ENCODE measurements at regions not wholly inside any gene's neighbourhood (a gene's known extent, or its start where the extent isn't known, plus 50 kb on each side); places are given as distances from the start of the nearest gene placed in this dataset.

DNA sequence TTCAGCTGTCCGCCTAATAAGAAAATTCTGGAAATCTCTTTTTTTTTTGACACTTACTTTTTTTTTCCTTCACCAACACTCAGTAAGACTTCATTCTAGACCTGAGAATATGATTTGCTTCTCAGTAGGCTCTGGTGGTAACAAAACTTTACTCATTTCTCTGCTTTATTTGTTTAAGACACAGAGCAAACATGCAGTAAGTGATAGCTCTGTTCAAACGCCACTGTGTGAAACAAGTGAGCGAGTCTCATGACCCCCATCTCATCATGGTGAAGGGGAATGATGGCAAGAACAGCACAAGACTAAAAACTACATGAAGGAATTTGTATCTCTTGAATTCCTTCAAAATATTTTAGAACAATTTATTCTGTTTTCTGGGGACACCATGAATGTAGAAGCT, 541.6 kb upstream of the POU3F2 start:
- no peak overlapping the region for H3K4me3 ChIP-seq (ENCODE audit: low read depth, low read length)
- TF ChIP-seq, protein P1, sequence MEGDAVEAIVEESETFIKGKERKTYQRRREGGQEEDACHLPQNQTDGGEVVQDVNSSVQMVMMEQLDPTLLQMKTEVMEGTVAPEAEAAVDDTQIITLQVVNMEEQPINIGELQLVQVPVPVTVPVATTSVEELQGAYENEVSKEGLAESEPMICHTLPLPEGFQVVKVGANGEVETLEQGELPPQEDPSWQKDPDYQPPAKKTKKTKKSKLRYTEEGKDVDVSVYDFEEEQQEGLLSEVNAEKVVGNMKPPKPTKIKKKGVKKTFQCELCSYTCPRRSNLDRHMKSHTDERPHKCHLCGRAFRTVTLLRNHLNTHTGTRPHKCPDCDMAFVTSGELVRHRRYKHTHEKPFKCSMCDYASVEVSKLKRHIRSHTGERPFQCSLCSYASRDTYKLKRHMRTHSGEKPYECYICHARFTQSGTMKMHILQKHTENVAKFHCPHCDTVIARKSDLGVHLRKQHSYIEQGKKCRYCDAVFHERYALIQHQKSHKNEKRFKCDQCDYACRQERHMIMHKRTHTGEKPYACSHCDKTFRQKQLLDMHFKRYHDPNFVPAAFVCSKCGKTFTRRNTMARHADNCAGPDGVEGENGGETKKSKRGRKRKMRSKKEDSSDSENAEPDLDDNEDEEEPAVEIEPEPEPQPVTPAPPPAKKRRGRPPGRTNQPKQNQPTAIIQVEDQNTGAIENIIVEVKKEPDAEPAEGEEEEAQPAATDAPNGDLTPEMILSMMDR (IDR thresholded peaks at IDR 0.05; ENCODE audit: low read depth, low read length, missing control alignments) = no peak
- DNase-seq (ENCODE audit: low read depth) = no peak

DNA sequence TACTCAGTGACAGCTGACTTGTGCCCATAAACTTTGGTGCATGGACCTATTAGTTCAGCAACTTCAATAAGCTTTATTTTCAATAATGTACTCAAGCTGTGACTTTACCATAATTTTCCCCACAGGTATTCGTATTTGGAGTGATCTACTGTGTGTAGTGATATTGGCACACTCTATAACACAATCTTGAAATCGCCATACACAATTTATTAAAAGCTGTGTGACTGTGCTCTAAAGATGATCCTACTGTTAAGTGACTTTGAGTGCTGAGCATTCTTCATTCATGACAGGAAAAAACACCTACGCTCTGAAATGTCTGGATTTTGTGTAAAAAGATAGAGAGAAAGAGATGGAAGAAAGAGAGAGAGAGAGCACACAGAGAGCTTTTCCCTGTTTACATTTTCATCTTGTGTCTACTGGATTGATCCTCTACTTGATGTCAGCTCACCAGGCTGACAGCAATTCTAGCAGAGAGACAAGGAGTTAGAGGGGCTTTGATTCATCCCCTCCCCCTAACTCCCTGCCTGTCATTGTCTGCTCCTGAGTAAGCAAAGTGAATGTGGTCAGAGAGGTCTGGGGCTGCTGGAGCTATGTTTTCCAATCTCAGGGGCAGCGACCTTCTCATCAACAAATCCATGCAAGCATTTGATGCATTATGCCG, 538.7 kb upstream of the POU3F2 start:
- DNase-seq (ENCODE audit: low read depth) = no peak
- TF ChIP-seq, protein P1 (IDR thresholded peaks at IDR 0.05; ENCODE audit: low read depth, low read length, missing control alignments) = no peak
- no peak overlapping the region for H3K4me3 ChIP-seq (ENCODE audit: low read depth, low read length)

DNA sequence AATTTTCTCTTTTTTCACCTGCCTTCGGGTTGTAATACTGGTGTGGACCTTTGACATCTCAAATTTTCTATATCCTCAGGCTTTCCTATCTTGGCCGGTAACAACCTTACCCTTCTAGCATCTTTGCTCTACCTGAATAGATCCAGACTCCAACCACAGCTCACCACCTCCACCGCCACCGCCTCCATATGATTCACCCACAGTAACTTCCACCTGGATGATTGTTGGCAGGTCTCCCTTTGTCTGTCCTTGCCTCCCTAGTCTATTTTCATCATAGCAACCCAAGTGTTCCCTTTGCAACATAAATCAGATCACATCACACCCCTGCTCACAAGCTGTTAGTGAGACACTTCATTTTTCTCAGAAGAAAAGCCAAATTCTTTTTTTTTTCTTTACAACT, 525.8 kb upstream of the POU3F2 start:
- no peak for DNase-seq (ENCODE audit: low read depth)
- TF ChIP-seq, protein P1 (IDR thresholded peaks at IDR 0.05; ENCODE audit: low read depth, low read length, missing control alignments) = no peak
- H3K4me3 ChIP-seq (ENCODE audit: low read depth, low read length) = no peak overlapping the region

DNA sequence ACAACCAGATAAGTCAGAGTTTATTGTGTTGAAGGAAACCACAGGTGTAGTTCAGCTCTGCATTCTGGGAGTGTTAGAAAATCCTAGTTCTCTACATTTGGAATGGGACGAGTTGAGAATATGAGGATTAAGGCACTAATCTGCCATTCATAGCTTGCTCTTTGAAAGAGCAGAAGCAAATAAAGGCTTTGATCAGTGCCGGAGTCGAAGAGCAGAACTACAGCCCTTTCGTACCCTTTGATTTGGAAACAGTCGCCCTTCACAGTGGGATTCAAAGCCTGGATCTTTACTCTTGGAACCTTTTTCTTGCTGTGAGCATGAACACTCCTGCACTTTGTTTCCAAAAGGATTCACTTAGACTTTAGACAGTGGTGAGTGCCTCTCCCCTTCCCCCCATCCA, 523.9 kb upstream of the POU3F2 start:
- H3K4me3 ChIP-seq (ENCODE audit: low read depth, low read length) = no peak overlapping the region
- TF ChIP-seq, protein P1 (IDR thresholded peaks at IDR 0.05; ENCODE audit: low read depth, low read length, missing control alignments) = no peak
- DNase-seq (ENCODE audit: low read depth) = no peak

DNA sequence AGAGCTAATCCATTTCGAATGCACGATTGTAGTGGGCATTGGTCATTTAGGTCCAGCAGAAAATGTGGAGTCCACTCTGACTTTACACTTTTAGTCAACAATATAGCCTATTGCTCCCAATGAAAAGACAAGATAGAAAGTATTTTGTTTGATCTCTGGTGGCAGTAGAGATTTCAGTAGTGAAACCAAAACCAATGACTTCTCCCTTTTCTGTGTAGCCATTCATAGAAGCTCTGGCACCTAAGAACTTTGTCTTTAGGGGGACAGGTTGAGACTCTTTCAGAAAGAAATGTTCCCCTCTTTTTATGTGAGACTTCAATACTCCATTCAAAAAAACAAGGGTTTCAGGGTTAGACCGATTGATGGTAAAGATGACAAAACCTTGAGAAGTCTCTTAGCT, 510.8 kb upstream of the POU3F2 start:
- no peak overlapping the region for H3K4me3 ChIP-seq (ENCODE audit: low read depth, low read length)
- TF ChIP-seq, protein P1 (IDR thresholded peaks at IDR 0.05; ENCODE audit: low read depth, low read length, missing control alignments) = no peak
- no peak for DNase-seq (ENCODE audit: low read depth)

DNA sequence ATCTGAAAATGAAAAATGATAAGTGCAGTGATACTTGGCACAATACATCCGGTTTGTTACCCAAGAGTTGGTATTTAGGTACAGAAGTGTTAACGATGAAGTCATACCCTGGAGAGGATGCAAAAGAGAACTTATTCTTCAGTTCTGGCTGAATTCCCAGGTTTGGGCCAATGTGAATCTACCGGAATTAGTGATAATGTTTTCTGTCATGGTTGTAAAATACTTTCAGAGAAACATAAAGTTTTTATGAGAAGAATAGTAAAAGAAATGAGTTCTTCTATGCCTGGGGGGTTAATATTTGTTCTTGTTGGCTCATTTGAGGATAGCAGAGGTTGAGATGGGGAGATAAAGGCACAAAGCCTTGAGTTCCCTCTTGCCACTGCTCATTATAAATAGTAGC, 509.9 kb upstream of the POU3F2 start:
- TF ChIP-seq, protein P1 (IDR thresholded peaks at IDR 0.05; ENCODE audit: low read depth, low read length, missing control alignments) = no peak
- no peak for DNase-seq (ENCODE audit: low read depth)
- H3K4me3 ChIP-seq (ENCODE audit: low read depth, low read length) = no peak overlapping the region

DNA sequence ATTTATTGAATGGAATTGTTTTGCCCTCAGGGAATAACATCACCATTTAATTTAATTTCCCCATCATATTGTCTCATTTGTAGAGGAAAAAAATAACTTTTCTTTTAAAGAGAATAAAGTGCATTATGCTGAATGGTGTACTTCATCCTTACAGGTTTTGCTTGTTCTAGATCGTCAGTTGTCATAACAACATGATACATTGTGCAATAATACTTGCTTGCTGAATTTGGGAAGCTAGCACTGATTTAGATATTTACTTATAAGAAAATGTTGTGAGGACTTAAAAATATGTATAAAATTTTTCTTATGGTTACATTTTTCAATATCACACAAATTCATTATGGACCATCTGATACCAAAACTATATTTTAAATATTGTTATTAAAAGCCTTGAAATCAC, 509.0 kb upstream of the POU3F2 start:
- no peak for DNase-seq (ENCODE audit: low read depth)
- TF ChIP-seq, protein P1 (IDR thresholded peaks at IDR 0.05; ENCODE audit: low read depth, low read length, missing control alignments) = no peak
- H3K4me3 ChIP-seq (ENCODE audit: low read depth, low read length) = no peak overlapping the region
